MCF 10A (cell line): ENCODE measurements at regions not wholly inside any gene's neighbourhood (a gene's known extent, or its start where the extent isn't known, plus 50 kb on each side); places are given as distances from the start of the nearest gene placed in this dataset.

ENCODE experiments used
- BruUV-seq: library from RNA; stranded (reverse); fragments of 400-500 nt; replicated peaks from 2 replicates; lab custom pipeline; 2021; lab: Mats Ljungman, UMichigan
- CTCF ChIA-PET: fragments of 300-600 bp; sonication (Branson Sonifier 250); formaldehyde crosslinking; extraction: SDS; loops from one replicate; lab custom pipeline; 2021; ENCODE audit warnings: antibody characterized with exemption, inconsistent platforms; lab: Yijun Ruan, JAX
- POLR2A ChIA-PET: fragments of 300-600, 350-650 bp; sonication (Branson Sonifier 250); formaldehyde crosslinking; extraction: SDS; loops from one replicate; lab custom pipeline; 2020; ENCODE audit warnings: antibody characterized with exemption, inconsistent platforms; lab: Yijun Ruan, JAX
- DNase-seq: peaks from one replicate; pipeline ENCODE4 v3.0.0-alpha.2; 2018; ENCODE audit not compliant: unreplicated experiment
- H3K27ac Mint-ChIP-seq: one replicate; pipeline ENCODE4 v1.8.0; 2022; ENCODE audit warnings: mild to moderate bottlenecking, low read depth, mixed read lengths; ENCODE audit not compliant: unreplicated experiment
- H3K27me3 Mint-ChIP-seq: one replicate; pipeline ENCODE4 v1.8.0; 2022; ENCODE audit warnings: mixed read lengths; ENCODE audit not compliant: insufficient read depth, unreplicated experiment
- H3K36me3 Mint-ChIP-seq: one replicate; pipeline ENCODE4 v1.8.0; 2022; ENCODE audit warnings: mild to moderate bottlenecking, moderate library complexity, mixed read lengths; ENCODE audit not compliant: insufficient read depth, unreplicated experiment
- H3K4me1 Mint-ChIP-seq: one replicate; pipeline ENCODE4 v1.8.0; 2022; ENCODE audit warnings: mixed read lengths; ENCODE audit not compliant: insufficient read depth, unreplicated experiment
- H3K4me3 Mint-ChIP-seq: one replicate; pipeline ENCODE4 v1.8.0; 2022; ENCODE audit warnings: mild to moderate bottlenecking, moderate library complexity, mixed read lengths; ENCODE audit not compliant: unreplicated experiment
- H3K9me3 Mint-ChIP-seq: one replicate; pipeline ENCODE4 v1.8.0; 2022; ENCODE audit warnings: mixed read lengths; ENCODE audit not compliant: unreplicated experiment
- CTCF ChIP-seq: fragments of 200-600 bp; IDR thresholded peaks from one replicate; pipeline ENCODE4 v1.8.0; 2022; ENCODE audit warnings: antibody characterized with exemption, mild to moderate bottlenecking; ENCODE audit not compliant: unreplicated experiment
- intact Hi-C: fragments of 100-400 bp; cut with micrococcal nuclease; formaldehyde crosslinking; loops from 2 replicates; pipeline ENCODE4 v1.14.1; 2022

- H3K27ac Mint-ChIP-seq = no peak overlapping the region
- no peak for TF ChIP-seq CTCF
- POLR2A ChIA-PET = no interaction called here
- intact Hi-C loops = no loop called here
- no peak overlapping the region for H3K4me3 Mint-ChIP-seq
- no peaks in the 10 kb centered on the region for H3K9me3 Mint-ChIP-seq
- no peak for DNase-seq
- H3K4me1 Mint-ChIP-seq = no peaks in the 10 kb centered on the region
- no TSS peak for BruUV-seq
- peaks cover 68% of the 10 kb centered on the region for H3K27me3 Mint-ChIP-seq
- H3K36me3 Mint-ChIP-seq = no peaks in the 10 kb centered on the region
- CTCF ChIA-PET = interaction anchor here (0.5 kb wide), 1 partner anchor 381 kb away, joined by 3 read pairs; no protein-coding TSS in a partner anchor
These were observed 648.1 kb downstream of the MID1IP1 start for GRCh38 chrX:39449352-39449751.

GRCh38 chrX:39450234-39450977, 647.4 kb downstream of the BCOR start:
- POLR2A ChIA-PET = interaction anchor here (0.6 kb wide), 1 partner anchor 1689 kb away, joined by 3 read pairs; no protein-coding TSS in a partner anchor
- H3K27me3 Mint-ChIP-seq = peaks cover 71% of the 10 kb centered on the region
- BruUV-seq = no TSS peak
- CTCF ChIA-PET = interaction anchor here (0.5 to 0.7 kb wide), 2 partner anchors 380 to 558 kb away, joined by 3 read pairs; no protein-coding TSS in a partner anchor
- intact Hi-C loops = no loop called here
- no peak overlapping the region for H3K27ac Mint-ChIP-seq
- H3K9me3 Mint-ChIP-seq = no peaks in the 10 kb centered on the region
- no peak for DNase-seq
- H3K36me3 Mint-ChIP-seq = no peaks in the 10 kb centered on the region
- H3K4me1 Mint-ChIP-seq = no peaks in the 10 kb centered on the region
- no peak overlapping the region for H3K4me3 Mint-ChIP-seq
- TF ChIP-seq CTCF = no peak

GRCh38 chrX:39451046-39451445, 646.7 kb downstream of the BCOR start:
- TF ChIP-seq CTCF = no peak
- DNase-seq = no peak
- H3K27me3 Mint-ChIP-seq = peaks cover 71% of the 10 kb centered on the region
- H3K36me3 Mint-ChIP-seq = no peaks in the 10 kb centered on the region
- POLR2A ChIA-PET = no interaction called here
- CTCF ChIA-PET = interaction anchor here (0.7 kb wide), 1 partner anchor 559 kb away, joined by 3 read pairs; no protein-coding TSS in a partner anchor
- BruUV-seq = no TSS peak
- H3K4me1 Mint-ChIP-seq = no peaks in the 10 kb centered on the region
- intact Hi-C loops = no loop called here
- H3K9me3 Mint-ChIP-seq = no peaks in the 10 kb centered on the region
- no peak overlapping the region for H3K27ac Mint-ChIP-seq
- H3K4me3 Mint-ChIP-seq = no peak overlapping the region

- Mint-ChIP-seq H3K4me1 (no peaks in the 10 kb centered on the region), H3K27ac (no peak overlapping the region), H3K9me3 (peaks cover 12% of the 10 kb centered on the region), H3K4me3 (no peak overlapping the region), H3K27me3 (peaks cover 73% of the 10 kb centered on the region), H3K36me3 (no peaks in the 10 kb centered on the region)
- ChIA-PET POLR2A (no interaction called here), CTCF (no interaction called here)
- DNase-seq = no peak
- BruUV-seq = no TSS peak
- intact Hi-C loops = no loop called here
- TF ChIP-seq CTCF = no peak
These were observed 645.4 kb downstream of the BCOR start for GRCh38 chrX:39452401-39452800.
